Panc1 (cell line): ENCODE measurements at regions not wholly inside any gene's neighbourhood (a gene's known extent, or its start where the extent isn't known, plus 50 kb on each side); places are given as distances from the start of the nearest gene placed in this dataset.

Experiments
- ATAC-seq: fragments of 200-7000 bp; cut with Tn5 transposase; 2 replicates; pipeline ENCODE4 v1.9.1; 2020; ENCODE audit warnings: mild to moderate bottlenecking, moderate library complexity
- BruUV-seq: library from RNA; stranded (reverse); fragments of 400-500 nt; replicated peaks from 2 replicates; lab custom pipeline; 2021; lab: Mats Ljungman, UMichigan
- CTCF ChIA-PET: fragments of 300-600 bp; sonication (Branson Sonifier 250); formaldehyde crosslinking; loops from one replicate; lab custom pipeline; 2022; ENCODE audit warnings: antibody characterized with exemption; lab: Charles Lee
- POLR2A ChIA-PET: fragments of 300-600 bp; sonication (Branson Sonifier 250); formaldehyde crosslinking; loops from one replicate; lab custom pipeline; 2022; ENCODE audit warnings: antibody characterized with exemption; lab: Charles Lee
- DNase-seq: peaks from one replicate; pipeline ENCODE4 v3.0.0-alpha.2; 2010; ENCODE audit warnings: low read depth, low spot score
- H3K27ac ChIP-seq: 2 replicates; pipeline ENCODE4 v1.5.1; 2011; ENCODE audit warnings: mild to moderate bottlenecking, low read length, inconsistent platforms
- H3K27me3 ChIP-seq: fragments of 200-500 bp; sonication (Bioruptor generic); 2 replicates; pipeline ENCODE4 v1.6.0; 2014; ENCODE audit warnings: low read length, inconsistent platforms; ENCODE audit not compliant: control insufficient read depth, insufficient read depth
- H3K36me3 ChIP-seq: fragments of 200-500 bp; sonication (Bioruptor generic); 2 replicates; pipeline ENCODE4 v1.5.1; 2014; ENCODE audit warnings: inconsistent platforms, mild to moderate bottlenecking, low read length, moderate library complexity; ENCODE audit not compliant: control insufficient read depth, insufficient read depth
- H3K4me1 ChIP-seq: 2 replicates; pipeline ENCODE4 v1.5.1; 2011; ENCODE audit warnings: inconsistent platforms, mild to moderate bottlenecking, low read length, moderate library complexity; ENCODE audit not compliant: control insufficient read depth, insufficient read depth
- H3K4me3 ChIP-seq, 2 experiments: 2 replicates each; pipeline ENCODE4 v1.5.1; 2011 to 2012; ENCODE audit warnings: low read depth in 2 of 2, low read length in 2 of 2, mild to moderate bottlenecking in 2 of 2, inconsistent platforms in 1 of 2, moderate library complexity in 1 of 2
- H3K9me3 ChIP-seq: fragments of 200-500 bp; sonication (Bioruptor generic); 2 replicates; pipeline ENCODE4 v1.5.1; 2014; ENCODE audit warnings: low read depth, mild to moderate bottlenecking, inconsistent platforms, low read length, moderate library complexity; ENCODE audit not compliant: control insufficient read depth, insufficient read depth
- POLR2AphosphoS5 ChIP-seq: IDR thresholded peaks from 2 replicates; pipeline ENCODE4 v1.6.1; 2012; ENCODE audit warnings: mild to moderate bottlenecking, low read depth, low read length, moderate library complexity
- SIN3A ChIP-seq: IDR thresholded peaks from 2 replicates; pipeline ENCODE4 v1.6.1; 2012; ENCODE audit warnings: low read depth, mild to moderate bottlenecking, low read length, moderate library complexity, borderline replicate concordance; ENCODE audit not compliant: insufficient read depth
- TCF7L2 ChIP-seq: IDR thresholded peaks from 2 replicates; pipeline ENCODE4 v1.6.1; 2011; ENCODE audit warnings: mild to moderate bottlenecking, low read depth, low read length, inconsistent platforms
- in situ Hi-C: cut with HindIII; loops from 2 replicates; pipeline ENCODE4 v1.10.0; 2016; ENCODE audit warnings: low sequenced_read_pairs, low pct_unique_long_range_greater_than_20kb
- intact Hi-C: fragments of 100-400 bp; cut with micrococcal nuclease; formaldehyde crosslinking; loops from one replicate; pipeline ENCODE4 v1.10.0; 2022; ENCODE audit not compliant: unreplicated experiment
- TF ChIP-seq, protein P1 (sequence below), 2 experiments: IDR thresholded peaks; 2 replicates each; pipeline ENCODE4 v1.6.1; 2011 to 2012; ENCODE audit warnings: low read depth in 2 of 2, control low read depth in 1 of 2, low read length in 1 of 2, mild to moderate bottlenecking in 1 of 2, moderate library complexity in 1 of 2; ENCODE audit not compliant: insufficient read depth in 1 of 2
- TF ChIP-seq, protein P2 (sequence below): fragments of 450-650 bp; IDR thresholded peaks from 2 replicates; pipeline ENCODE4 v1.5.1; 2017; ENCODE audit warnings: mild to moderate bottlenecking

DNA sequence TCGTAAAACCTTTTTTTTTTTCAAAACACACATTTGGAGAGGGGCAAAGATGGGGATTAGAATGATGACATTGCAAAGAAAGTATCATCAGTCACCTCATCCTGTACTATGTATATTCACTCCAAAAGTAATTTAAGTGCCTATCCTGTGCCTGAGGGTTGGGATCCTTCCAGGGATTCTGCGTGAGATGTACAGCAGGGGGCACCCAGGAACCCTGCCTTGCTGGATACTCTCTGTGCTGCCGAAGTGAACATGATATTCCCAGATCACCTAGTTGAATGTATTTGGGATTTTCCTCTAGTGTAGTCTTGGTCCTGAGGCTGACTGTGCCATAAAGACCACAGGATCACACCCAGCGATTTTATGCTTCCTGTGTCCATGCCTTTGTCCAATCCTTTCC, 372.7 kb downstream of the IPO8 start:
- no peaks in the 10 kb centered on the region for H3K4me1 ChIP-seq
- intact Hi-C loops (no loop called here), in situ Hi-C loops (no loop called here)
- no TSS peak for BruUV-seq
- H3K9me3 ChIP-seq = no peaks in the 10 kb centered on the region
- no peak overlapping the region for H3K27ac ChIP-seq
- DNase-seq (no peak), ATAC-seq (no peak)
- TF ChIP-seq, protein P1, sequence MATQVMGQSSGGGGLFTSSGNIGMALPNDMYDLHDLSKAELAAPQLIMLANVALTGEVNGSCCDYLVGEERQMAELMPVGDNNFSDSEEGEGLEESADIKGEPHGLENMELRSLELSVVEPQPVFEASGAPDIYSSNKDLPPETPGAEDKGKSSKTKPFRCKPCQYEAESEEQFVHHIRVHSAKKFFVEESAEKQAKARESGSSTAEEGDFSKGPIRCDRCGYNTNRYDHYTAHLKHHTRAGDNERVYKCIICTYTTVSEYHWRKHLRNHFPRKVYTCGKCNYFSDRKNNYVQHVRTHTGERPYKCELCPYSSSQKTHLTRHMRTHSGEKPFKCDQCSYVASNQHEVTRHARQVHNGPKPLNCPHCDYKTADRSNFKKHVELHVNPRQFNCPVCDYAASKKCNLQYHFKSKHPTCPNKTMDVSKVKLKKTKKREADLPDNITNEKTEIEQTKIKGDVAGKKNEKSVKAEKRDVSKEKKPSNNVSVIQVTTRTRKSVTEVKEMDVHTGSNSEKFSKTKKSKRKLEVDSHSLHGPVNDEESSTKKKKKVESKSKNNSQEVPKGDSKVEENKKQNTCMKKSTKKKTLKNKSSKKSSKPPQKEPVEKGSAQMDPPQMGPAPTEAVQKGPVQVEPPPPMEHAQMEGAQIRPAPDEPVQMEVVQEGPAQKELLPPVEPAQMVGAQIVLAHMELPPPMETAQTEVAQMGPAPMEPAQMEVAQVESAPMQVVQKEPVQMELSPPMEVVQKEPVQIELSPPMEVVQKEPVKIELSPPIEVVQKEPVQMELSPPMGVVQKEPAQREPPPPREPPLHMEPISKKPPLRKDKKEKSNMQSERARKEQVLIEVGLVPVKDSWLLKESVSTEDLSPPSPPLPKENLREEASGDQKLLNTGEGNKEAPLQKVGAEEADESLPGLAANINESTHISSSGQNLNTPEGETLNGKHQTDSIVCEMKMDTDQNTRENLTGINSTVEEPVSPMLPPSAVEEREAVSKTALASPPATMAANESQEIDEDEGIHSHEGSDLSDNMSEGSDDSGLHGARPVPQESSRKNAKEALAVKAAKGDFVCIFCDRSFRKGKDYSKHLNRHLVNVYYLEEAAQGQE (IDR thresholded peaks at IDR 0.05; ENCODE audit: insufficient read depth in 1 of 2, low read depth in 2 of 2, low read length in 1 of 2) = no peak
- TF ChIP-seq, protein P2, sequence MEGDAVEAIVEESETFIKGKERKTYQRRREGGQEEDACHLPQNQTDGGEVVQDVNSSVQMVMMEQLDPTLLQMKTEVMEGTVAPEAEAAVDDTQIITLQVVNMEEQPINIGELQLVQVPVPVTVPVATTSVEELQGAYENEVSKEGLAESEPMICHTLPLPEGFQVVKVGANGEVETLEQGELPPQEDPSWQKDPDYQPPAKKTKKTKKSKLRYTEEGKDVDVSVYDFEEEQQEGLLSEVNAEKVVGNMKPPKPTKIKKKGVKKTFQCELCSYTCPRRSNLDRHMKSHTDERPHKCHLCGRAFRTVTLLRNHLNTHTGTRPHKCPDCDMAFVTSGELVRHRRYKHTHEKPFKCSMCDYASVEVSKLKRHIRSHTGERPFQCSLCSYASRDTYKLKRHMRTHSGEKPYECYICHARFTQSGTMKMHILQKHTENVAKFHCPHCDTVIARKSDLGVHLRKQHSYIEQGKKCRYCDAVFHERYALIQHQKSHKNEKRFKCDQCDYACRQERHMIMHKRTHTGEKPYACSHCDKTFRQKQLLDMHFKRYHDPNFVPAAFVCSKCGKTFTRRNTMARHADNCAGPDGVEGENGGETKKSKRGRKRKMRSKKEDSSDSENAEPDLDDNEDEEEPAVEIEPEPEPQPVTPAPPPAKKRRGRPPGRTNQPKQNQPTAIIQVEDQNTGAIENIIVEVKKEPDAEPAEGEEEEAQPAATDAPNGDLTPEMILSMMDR = peak; percentile 16; the same call in 1 of the 2 replicates
- TF ChIP-seq TCF7L2 = no peak
- ChIA-PET CTCF (no interaction called here), POLR2A (no interaction called here)
- H3K4me3 ChIP-seq = no peak overlapping the region
- H3K27me3 ChIP-seq = no peaks in the 10 kb centered on the region
- H3K36me3 ChIP-seq = no peaks in the 10 kb centered on the region

DNA sequence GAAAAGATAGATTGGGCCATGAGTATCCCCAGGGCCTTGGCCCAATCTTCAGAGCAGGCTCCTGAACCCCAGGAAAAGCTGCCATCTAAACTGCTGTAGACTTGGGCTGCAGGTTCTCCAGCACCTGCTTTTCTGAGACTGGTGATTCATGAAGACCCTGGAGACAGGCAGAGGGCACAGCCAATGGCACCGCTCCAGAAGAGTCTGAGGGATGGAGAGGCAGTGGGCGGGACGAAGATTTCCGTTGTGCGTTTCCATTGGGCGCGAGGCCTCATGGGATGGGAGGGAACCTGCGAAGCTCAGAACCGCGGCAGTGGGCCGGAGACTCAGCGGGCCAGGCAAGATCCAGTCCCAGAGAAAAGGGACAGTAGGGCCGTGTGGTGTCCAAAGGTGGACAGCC, 375.1 kb downstream of the IPO8 start:
- intact Hi-C loops = no loop called here
- TF ChIP-seq, protein P1 (IDR thresholded peaks at IDR 0.05; ENCODE audit: insufficient read depth in 1 of 2, low read depth in 2 of 2, low read length in 1 of 2) = no peak
- no peak for TF ChIP-seq TCF7L2
- TF ChIP-seq POLR2AphosphoS5 = no peak
- TF ChIP-seq SIN3A = no peak
- TF ChIP-seq, protein P2 = no peak
- in situ Hi-C loops = no loop called here
- H3K4me1 ChIP-seq = no peaks in the 10 kb centered on the region
- ChIA-PET CTCF (no interaction called here), POLR2A (no interaction called here)
- H3K4me3 ChIP-seq = no peak overlapping the region
- H3K36me3 ChIP-seq = no peaks in the 10 kb centered on the region
- no peaks in the 10 kb centered on the region for H3K27me3 ChIP-seq
- H3K9me3 ChIP-seq = no peaks in the 10 kb centered on the region
- BruUV-seq = no TSS peak
- ATAC-seq (no peak), DNase-seq (no peak)
- no peak overlapping the region for H3K27ac ChIP-seq
